Endothelial cell of hepatic sinusoid (primary cell): ENCODE measurements at regions not wholly inside any gene's neighbourhood (a gene's known extent, or its start where the extent isn't known, plus 50 kb on each side); places are given as distances from the start of the nearest gene placed in this dataset.

Experiments
- in situ Hi-C: cut with HindIII; loops from 2 replicates; pipeline ENCODE4 v1.10.0; 2017; ENCODE audit warnings: low sequenced_read_pairs

GRCh38 chr1:18055156-18055555, 52.4 kb upstream of the IGSF21 start:
- in situ Hi-C loops = loop anchor here (5.0 kb wide), 1 partner anchor 93 kb away; no protein-coding TSS in a partner anchor

DNA sequence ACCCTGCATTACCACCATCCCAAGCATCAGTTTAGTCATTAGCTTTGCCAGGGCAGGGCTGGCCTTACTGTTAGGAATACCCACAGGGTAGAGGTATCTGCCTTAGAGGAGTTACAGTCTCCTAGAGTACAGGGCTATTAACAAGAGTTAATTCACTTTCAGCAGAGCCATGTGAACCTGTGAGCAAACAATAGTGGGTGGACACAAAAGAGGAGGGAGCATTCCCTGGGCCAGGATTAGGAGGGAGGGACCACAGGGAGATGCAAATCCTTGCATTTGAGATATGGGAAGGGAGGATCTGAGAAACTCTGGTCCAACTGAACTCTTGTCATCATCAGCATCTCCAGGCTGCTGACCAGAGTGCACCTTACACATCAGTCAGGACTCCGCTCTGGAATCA, 51.1 kb upstream of the IGSF21 start:
- in situ Hi-C loops = loop anchor here (5.0 kb wide), 1 partner anchor 94 kb away; no protein-coding TSS in a partner anchor

DNA sequence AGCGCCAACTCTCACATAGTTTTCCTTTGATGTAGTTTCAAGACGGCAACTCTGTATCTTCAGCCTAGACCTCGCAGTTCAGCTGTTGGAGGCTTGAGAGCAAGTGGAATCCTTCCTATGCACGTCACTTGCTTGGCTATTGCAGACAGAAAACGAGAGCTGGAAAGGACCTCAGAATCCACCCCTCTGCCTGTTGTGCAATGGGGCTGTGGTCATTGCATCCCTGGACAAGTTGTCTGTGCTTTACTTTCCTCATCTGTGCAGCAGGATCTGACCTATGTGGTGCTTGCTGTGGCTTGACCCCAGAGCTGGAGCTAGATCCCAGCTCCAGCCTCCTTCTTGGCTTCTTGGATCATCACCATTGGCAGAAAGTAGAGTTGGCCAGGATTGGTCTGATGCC, 50.0 kb upstream of the IGSF21 start:
- in situ Hi-C loops = loop anchor here (5.0 kb wide), 1 partner anchor 95 kb away; no protein-coding TSS in a partner anchor
